Right atrium auricular region (tissue), 2 donors: ENCODE measurements at regions not wholly inside any gene's neighbourhood (a gene's known extent, or its start where the extent isn't known, plus 50 kb on each side); places are given as distances from the start of the nearest gene placed in this dataset.

Source experiments
- DNase-seq: peaks from one replicate; pipeline ENCODE4 v3.0.0-alpha.2; 2019; ENCODE audit warnings: low spot score
- H3K27ac ChIP-seq, 2 donors: fragments of 200-600 bp; sonication (generic); 1 replicate in 1 of 2; 2 replicates in 1 of 2; pipeline ENCODE4 v1.5.1; 2016 to 2019
- H3K27me3 ChIP-seq, 2 donors: fragments of 200-600 bp; sonication (generic); one replicate each; pipeline versions ENCODE4 v1.5.1 to v1.6.0; 2017 to 2019
- H3K36me3 ChIP-seq: fragments of 200-600 bp; sonication (generic); one replicate; pipeline ENCODE4 v1.5.1; 2016
- H3K4me1 ChIP-seq, 2 donors: fragments of 200-600 bp; sonication (generic); one replicate each; pipeline versions ENCODE4 v1.5.1 to v1.6.0; 2017 to 2019
- H3K4me3 ChIP-seq, 2 donors: fragments of 200-600 bp; sonication (generic); 1 replicate in 1 of 2; 2 replicates in 1 of 2; pipeline ENCODE4 v1.5.1; 2017 to 2019; ENCODE audit warnings: mild to moderate bottlenecking in 1 of 2, moderate library complexity in 1 of 2
- H3K9me3 ChIP-seq, 2 donors: fragments of 200-600 bp; sonication (generic); one replicate each; pipeline ENCODE4 v1.5.1; 2019
- CTCF ChIP-seq, 2 donors: fragments of 200-600 bp; sonication (generic); IDR thresholded peaks; one replicate each; pipeline ENCODE4 v1.5.1; 2019; ENCODE audit warnings: antibody characterized with exemption in 2 of 2

- DNase-seq, result no peak
- no peaks in the 10 kb centered on the region for H3K9me3 ChIP-seq
- H3K27ac ChIP-seq, result peak overlapping the region; percentile 99
- peaks cover 7% of the 10 kb centered on the region for H3K36me3 ChIP-seq
- peaks cover 0 to 54% of the 10 kb centered on the region in 2 donors for H3K4me1 ChIP-seq
- no peak for TF ChIP-seq CTCF (IDR thresholded peaks at IDR 0.05)
- no peaks in the 10 kb centered on the region for H3K27me3 ChIP-seq
- H3K4me3 ChIP-seq, result no peak overlapping the region
These were observed 119.8 kb downstream of the C9orf50 start for GRCh38 chr9:129500863-129501770.

GRCh38 chr9:129500161-129500862 is 120.6 kb downstream of the C9orf50 start:
- H3K4me3 ChIP-seq, result no peak overlapping the region
- no peak for TF ChIP-seq CTCF (IDR thresholded peaks at IDR 0.05)
- H3K4me1 ChIP-seq, result peaks cover 0 to 62% of the 10 kb centered on the region in 2 donors
- peaks cover 7% of the 10 kb centered on the region for H3K36me3 ChIP-seq
- no peaks in the 10 kb centered on the region for H3K27me3 ChIP-seq
- H3K9me3 ChIP-seq, result no peaks in the 10 kb centered on the region
- DNase-seq, result no peak
- H3K27ac ChIP-seq, result peak overlapping the region; percentile 99

GRCh38 chr9:129498451-129499384 is 122.2 kb downstream of the C9orf50 start:
- H3K4me3 ChIP-seq, result peak overlapping the region in 1 of 2 donors; percentile 59

GRCh38 chr9:129497813-129498450 is 123.0 kb downstream of the C9orf50 start:
- no peaks in the 10 kb centered on the region for H3K9me3 ChIP-seq
- peaks cover 0 to 77% of the 10 kb centered on the region in 2 donors for H3K4me1 ChIP-seq
- H3K27me3 ChIP-seq, result no peaks in the 10 kb centered on the region
- peak overlapping the region; percentile 99 for H3K27ac ChIP-seq
- H3K4me3 ChIP-seq, result peak overlapping the region; percentile 59 to 61
- no peak for DNase-seq
- no peak for TF ChIP-seq CTCF (IDR thresholded peaks at IDR 0.05)
- no peaks in the 10 kb centered on the region for H3K36me3 ChIP-seq

More at GRCh38 chr9:129498451-129499384, 122.2 kb downstream of the C9orf50 start:
- TF ChIP-seq CTCF (IDR thresholded peaks at IDR 0.05), result no peak
- H3K4me1 ChIP-seq, result peaks cover 0 to 73% of the 10 kb centered on the region in 2 donors
- H3K9me3 ChIP-seq, result no peaks in the 10 kb centered on the region
- DNase-seq, result no peak
- H3K27me3 ChIP-seq, result no peaks in the 10 kb centered on the region
- H3K36me3 ChIP-seq, result peaks cover 5% of the 10 kb centered on the region
- H3K27ac ChIP-seq, result peak overlapping the region; percentile 99
